GM23248 (cell line): ENCODE measurements at regions not wholly inside any gene's neighbourhood (a gene's known extent, or its start where the extent isn't known, plus 50 kb on each side); places are given as distances from the start of the nearest gene placed in this dataset.

Source experiments
- DNase-seq: peaks from one replicate; pipeline ENCODE4 v3.0.0-alpha.2; 2015
- H2AFZ ChIP-seq: fragments of 200-600 bp; sonication (generic); 2 replicates; pipeline ENCODE4 v1.6.1; 2016; ENCODE audit warnings: antibody characterized with exemption
- H3F3A ChIP-seq: fragments of 200-600 bp; sonication (generic); 2 replicates; pipeline ENCODE4 v1.6.1; 2016; ENCODE audit warnings: mild to moderate bottlenecking, antibody characterized with exemption, mixed run types; ENCODE audit not compliant: insufficient read depth
- H3K27ac ChIP-seq: fragments of 200-600 bp; sonication (generic); 2 replicates; pipeline ENCODE4 v1.5.1; 2016; ENCODE audit warnings: mild to moderate bottlenecking
- H3K27me3 ChIP-seq: fragments of 200-600 bp; sonication (generic); replicated peaks from 2 replicates; pipeline ENCODE4 v1.6.1; 2016; ENCODE audit warnings: mild to moderate bottlenecking; ENCODE audit not compliant: insufficient read depth
- H3K36me3 ChIP-seq: fragments of 200-600 bp; sonication (generic); 2 replicates; pipeline ENCODE4 v1.6.1; 2016; ENCODE audit warnings: low read depth, mild to moderate bottlenecking
- H3K4me1 ChIP-seq: fragments of 200-600 bp; sonication (generic); 2 replicates; pipeline ENCODE4 v1.6.1; 2016; ENCODE audit warnings: mild to moderate bottlenecking; ENCODE audit not compliant: insufficient read depth
- H3K4me2 ChIP-seq: fragments of 200-600 bp; sonication (generic); one replicate; pipeline ENCODE4 v1.6.1; 2016; ENCODE audit warnings: mild to moderate bottlenecking; ENCODE audit not compliant: unreplicated experiment
- H3K4me3 ChIP-seq: fragments of 200-600 bp; sonication (generic); 2 replicates; pipeline ENCODE4 v1.5.1; 2016; ENCODE audit warnings: mild to moderate bottlenecking
- H3K79me2 ChIP-seq: fragments of 200-600 bp; sonication (generic); 2 replicates; pipeline ENCODE4 v1.6.1; 2016; ENCODE audit warnings: mild to moderate bottlenecking; ENCODE audit not compliant: insufficient read depth
- H3K9ac ChIP-seq: fragments of 200-600 bp; sonication (generic); 2 replicates; pipeline ENCODE4 v1.6.1; 2016; ENCODE audit warnings: mild to moderate bottlenecking
- H3K9me2 ChIP-seq: fragments of 200-600 bp; sonication (generic); 2 replicates; pipeline ENCODE4 v1.6.1; 2016; ENCODE audit warnings: mixed run types, mild to moderate bottlenecking, moderate library complexity; ENCODE audit not compliant: insufficient read depth
- H3K9me3 ChIP-seq: fragments of 200-600 bp; sonication (generic); one replicate; pipeline ENCODE4 v1.6.1; 2017; ENCODE audit warnings: low read depth
- H4K20me1 ChIP-seq: fragments of 200-600 bp; sonication (generic); 2 replicates; pipeline ENCODE4 v1.6.0; 2016; ENCODE audit not compliant: insufficient read depth
- EZH2 ChIP-seq: fragments of 200-600 bp; sonication (generic); IDR thresholded peaks from 2 replicates; pipeline ENCODE4 v1.6.1; 2018; ENCODE audit warnings: antibody characterized with exemption, mild to moderate bottlenecking; ENCODE audit not compliant: insufficient read depth, poor library complexity, severe bottlenecking
- EZH2phosphoT487 ChIP-seq: fragments of 200-600 bp; sonication (generic); IDR thresholded peaks from 2 replicates; pipeline ENCODE4 v1.6.1; 2018; ENCODE audit warnings: antibody characterized with exemption, moderate library complexity, mild to moderate bottlenecking, low read depth; ENCODE audit not compliant: insufficient read depth
- WGBS, 2 experiments: methylation state at CpG; one replicate each; pipeline ENCODE4 v1.1.6; 2015 to 2017; ENCODE audit warnings: low lambda C conversion rate in 2 of 2, low coverage in 1 of 2; ENCODE audit errors: missing lambda C conversion rate in 2 of 2; 5-methylcytosine and 5-hydroxymethylcytosine counted together
- in situ Hi-C: fragments of 300-500 bp; cut with MboI; formaldehyde crosslinking; loops from 2 replicates; pipeline ENCODE4 v1.15.0; 2020

DNA sequence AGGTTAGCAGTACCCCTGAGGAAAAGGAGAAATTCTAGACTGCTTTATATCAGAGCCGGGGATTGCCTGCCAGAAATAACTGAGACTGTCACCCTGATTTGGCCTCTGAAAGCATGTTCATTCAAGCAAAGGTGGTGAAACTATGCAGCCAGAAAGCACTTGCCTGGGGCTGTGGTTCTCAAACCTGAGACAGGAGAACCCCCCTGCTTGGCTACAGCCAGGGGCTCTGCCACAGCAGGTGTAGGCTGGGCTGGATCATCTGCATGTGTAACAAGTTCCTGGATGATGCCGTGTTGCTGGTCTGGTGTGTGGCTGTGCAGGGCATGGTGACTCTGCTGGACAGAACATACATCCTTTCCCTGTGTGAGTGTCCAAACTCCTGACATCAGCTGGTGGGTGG lies 157.8 kb downstream of the NXNL2 start:
- no peaks in the 10 kb centered on the region for H3K27me3 ChIP-seq
- no peaks in the 10 kb centered on the region; the same call in 1 of the 2 replicates for H3K4me1 ChIP-seq
- H3K4me3 ChIP-seq: no peak overlapping the region
- TF ChIP-seq EZH2 (no peak), EZH2phosphoT487 (no peak)
- WGBS, 2 experiments: 74 to 83% methylated on average over 2 of the region's 2 CpGs
- H4K20me1 ChIP-seq: no peaks in the 10 kb centered on the region
- H3K36me3 ChIP-seq: no peaks in the 10 kb centered on the region
- no peak overlapping the region for H3K4me2 ChIP-seq
- no peaks in the 10 kb centered on the region for H3K9me2 ChIP-seq
- H3K79me2 ChIP-seq: no peaks in the 10 kb centered on the region
- H3K27ac ChIP-seq: no peak overlapping the region
- in situ Hi-C loops: no loop called here
- no peak overlapping the region for H2AFZ ChIP-seq
- H3F3A ChIP-seq: no peaks in the 10 kb centered on the region
- no peak overlapping the region for H3K9ac ChIP-seq
- no peaks in the 10 kb centered on the region for H3K9me3 ChIP-seq
- no peak for DNase-seq

DNA sequence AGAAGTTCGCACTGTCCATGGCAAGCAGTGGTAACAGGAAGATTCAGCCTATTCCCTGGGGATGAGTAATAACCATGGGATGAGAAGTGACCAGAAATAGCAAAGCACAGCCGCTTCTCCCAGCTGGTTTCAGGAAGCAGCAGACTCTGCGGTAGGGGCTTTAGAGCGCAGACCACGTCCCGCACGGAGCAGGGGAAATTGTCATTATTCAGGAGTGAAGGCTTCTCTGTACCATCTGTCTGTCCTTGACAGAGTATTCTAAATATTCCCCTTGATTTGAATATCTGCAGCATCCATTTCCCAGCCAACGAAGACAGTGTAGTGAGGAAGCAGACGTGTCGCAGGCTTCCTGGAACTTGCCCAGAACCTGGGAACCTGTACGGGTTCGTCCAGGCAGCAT lies 159.6 kb downstream of the NXNL2 start:
- H3K4me2 ChIP-seq: no peak overlapping the region
- peak; percentile 20 for DNase-seq
- TF ChIP-seq EZH2: no peak
- TF ChIP-seq EZH2phosphoT487: no peak
- no peaks in the 10 kb centered on the region for H3F3A ChIP-seq
- H3K4me1 ChIP-seq: no peaks in the 10 kb centered on the region; the same call in 1 of the 2 replicates
- H4K20me1 ChIP-seq: no peaks in the 10 kb centered on the region
- no peak overlapping the region for H3K4me3 ChIP-seq
- no peak overlapping the region for H3K27ac ChIP-seq
- H3K9me3 ChIP-seq: no peaks in the 10 kb centered on the region
- in situ Hi-C loops: no loop called here
- H3K79me2 ChIP-seq: no peaks in the 10 kb centered on the region
- H3K27me3 ChIP-seq: no peaks in the 10 kb centered on the region
- no peaks in the 10 kb centered on the region for H3K9me2 ChIP-seq
- H3K9ac ChIP-seq: no peak overlapping the region
- H2AFZ ChIP-seq: no peak overlapping the region
- WGBS, 2 experiments: 73 to 77% methylated on average over 12 of the region's 12 CpGs
- no peaks in the 10 kb centered on the region for H3K36me3 ChIP-seq

GRCh38 chr9:88696501-88696900 lies 161.5 kb downstream of the NXNL2 start:
- Histone ChIP-seq H3K9me2 (no peaks in the 10 kb centered on the region), H3F3A (no peaks in the 10 kb centered on the region), H3K4me1 (no peaks in the 10 kb centered on the region; the same call in 1 of the 2 replicates), H3K4me2 (no peak overlapping the region), H2AFZ (no peak overlapping the region), H4K20me1 (no peaks in the 10 kb centered on the region), H3K4me3 (no peak overlapping the region), H3K79me2 (no peaks in the 10 kb centered on the region), H3K27me3 (no peaks in the 10 kb centered on the region), H3K9me3 (no peaks in the 10 kb centered on the region), H3K36me3 (no peaks in the 10 kb centered on the region), H3K9ac (no peak overlapping the region), H3K27ac (no peak overlapping the region)
- no peak for TF ChIP-seq EZH2phosphoT487
- TF ChIP-seq EZH2: no peak
- in situ Hi-C loops: no loop called here
- 90 to 94% methylated on average over 8 to 9 of the region's 9 CpGs for WGBS, 2 experiments
- no peak for DNase-seq

GRCh38 chr9:88697764-88698432 lies 162.9 kb downstream of the NXNL2 start:
- DNase-seq: peak; percentile 7
- Histone ChIP-seq H3K36me3 (no peaks in the 10 kb centered on the region), H3K27ac (no peak overlapping the region), H3F3A (no peaks in the 10 kb centered on the region), H3K9me2 (no peaks in the 10 kb centered on the region), H4K20me1 (no peaks in the 10 kb centered on the region), H3K79me2 (no peaks in the 10 kb centered on the region), H3K4me1 (no peaks in the 10 kb centered on the region), H3K9ac (no peak overlapping the region), H3K27me3 (no peaks in the 10 kb centered on the region), H3K4me2 (no peak overlapping the region), H3K9me3 (no peaks in the 10 kb centered on the region), H3K4me3 (no peak overlapping the region), H2AFZ (no peak overlapping the region)
- in situ Hi-C loops: no loop called here
- TF ChIP-seq EZH2: no peak
- TF ChIP-seq EZH2phosphoT487: no peak
- 45 to 49% methylated on average over 8 of the region's 8 CpGs for WGBS, 2 experiments
